ENCODE measurements at regions not wholly inside any gene's neighbourhood (a gene's known extent, or its start where the extent isn't known, plus 50 kb on each side); places are given as distances from the start of the nearest gene placed in this dataset.

DNA sequence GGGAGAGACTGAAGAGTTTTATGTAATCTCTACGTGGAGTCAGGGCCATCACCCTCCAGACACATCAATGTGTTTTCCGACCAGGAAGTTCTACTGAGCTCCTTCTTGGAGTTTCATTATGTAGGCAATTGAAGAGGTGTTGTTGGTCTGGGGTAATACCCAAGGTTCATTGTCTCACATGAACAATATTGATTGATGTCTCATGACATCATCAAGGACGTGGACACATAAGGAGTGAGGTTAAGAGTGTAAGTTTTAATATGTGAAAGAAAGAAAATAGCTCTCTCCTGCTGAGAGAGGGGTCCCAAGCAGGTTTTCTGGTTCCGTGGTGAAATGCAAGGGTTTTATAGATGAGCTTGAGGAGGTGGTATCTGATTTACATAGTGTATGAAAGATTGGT, 280.7 kb upstream of the MIR17HG start:
- TF ChIP-seq YY1 (IDR thresholded peaks at IDR 0.05; ENCODE audit: insufficient read depth, insufficient read length) (no peak), ZNF274 (IDR thresholded peaks at IDR 0.05; ENCODE audit: low read depth, low read length) (no peak), SUZ12 (IDR thresholded peaks at IDR 0.05; ENCODE audit: extremely low read depth, insufficient read depth, insufficient read length) (no peak)
